Stimulated activated CD8-positive, alpha-beta memory T cell treated with anti-CD3 and anti-CD28 coated beads, Interleukin-12 subunit alpha, Interleukin-12 subunit beta, amount 100 ng/mL, for 24 hours (primary cell): ENCODE measurements at regions not wholly inside any gene's neighbourhood (a gene's known extent, or its start where the extent isn't known, plus 50 kb on each side); places are given as distances from the start of the nearest gene placed in this dataset.
"Not testable (repeated sequence)": the region's sequence is repeated elsewhere in the genome, so short reads cannot be mapped to it uniquely, and the experiment has no call there.

Source experiments
- DNase-seq: peaks from one replicate; pipeline ENCODE4 v3.0.0-alpha.2; 2020; ENCODE audit errors: extremely low read depth

DNA sequence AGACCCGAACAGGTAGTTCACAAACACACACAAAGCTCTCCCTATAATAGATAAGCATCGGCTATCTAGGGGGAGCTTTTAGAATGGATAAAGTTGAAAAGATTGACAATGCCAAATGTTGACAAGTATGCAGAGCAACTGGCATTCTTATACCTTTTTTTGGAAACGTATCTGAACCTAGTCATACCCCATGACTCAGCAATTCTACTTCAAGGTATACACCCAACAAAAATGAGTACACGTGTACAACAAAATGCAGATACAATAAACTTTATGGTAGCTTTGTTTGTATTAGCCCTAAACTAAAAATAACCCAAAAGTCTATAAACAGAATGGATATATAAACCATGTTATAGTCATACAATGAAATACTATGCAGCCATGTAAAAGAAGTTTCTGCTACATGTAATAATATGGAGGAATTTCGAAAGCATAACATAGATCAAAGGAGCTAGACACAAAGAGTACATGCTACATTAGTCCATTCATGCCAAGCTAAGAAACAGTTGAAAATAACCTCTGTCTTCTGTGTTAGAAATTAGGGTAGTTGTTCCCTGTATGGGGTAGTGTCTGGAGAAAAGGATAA lies 718.5 kb upstream of the ZNF608 start:
- no peak for DNase-seq

GRCh38 chr5:125465703-125466102 lies 719.3 kb upstream of the ZNF608 start:
- DNase-seq, result no peak

GRCh38 chr5:125467222-125467621 lies 720.8 kb upstream of the ZNF608 start:
- DNase-seq, result no peak

- DNase-seq, result no peak
Measured at GRCh38 chr5:125470280-125470902, 724.0 kb upstream of the ZNF608 start.

DNA sequence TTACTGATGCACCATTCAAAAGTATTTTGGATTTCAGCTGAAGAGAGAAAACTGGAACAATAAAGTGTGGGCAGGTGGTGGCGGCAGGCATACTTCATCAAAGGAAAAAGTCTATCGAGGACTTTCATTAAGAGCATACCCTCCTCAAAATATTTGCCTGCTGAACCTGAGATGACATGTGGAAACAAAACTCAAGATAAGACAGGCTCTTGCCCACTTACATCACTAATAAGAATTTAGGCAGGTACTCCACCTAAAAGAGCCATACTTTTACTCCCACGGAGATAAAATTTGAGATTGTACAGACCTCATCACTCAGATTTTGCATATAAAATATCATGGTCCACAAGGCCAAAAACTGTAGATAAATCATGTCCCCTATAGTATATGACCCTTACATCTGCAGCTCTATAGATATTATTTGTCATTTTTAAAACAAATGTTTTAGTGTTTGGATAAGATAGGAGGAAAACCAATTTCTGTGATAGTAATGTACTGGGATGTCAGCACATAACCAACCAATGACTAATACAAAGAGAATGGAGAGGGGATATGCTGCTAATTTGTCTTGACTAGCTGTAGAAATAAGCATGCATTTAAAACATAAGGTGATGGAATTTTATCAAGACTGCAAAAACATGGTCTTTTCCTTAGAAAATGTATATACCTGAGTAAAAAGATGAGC lies 730.6 kb upstream of the ZNF608 start:
- no peak for DNase-seq

DNA sequence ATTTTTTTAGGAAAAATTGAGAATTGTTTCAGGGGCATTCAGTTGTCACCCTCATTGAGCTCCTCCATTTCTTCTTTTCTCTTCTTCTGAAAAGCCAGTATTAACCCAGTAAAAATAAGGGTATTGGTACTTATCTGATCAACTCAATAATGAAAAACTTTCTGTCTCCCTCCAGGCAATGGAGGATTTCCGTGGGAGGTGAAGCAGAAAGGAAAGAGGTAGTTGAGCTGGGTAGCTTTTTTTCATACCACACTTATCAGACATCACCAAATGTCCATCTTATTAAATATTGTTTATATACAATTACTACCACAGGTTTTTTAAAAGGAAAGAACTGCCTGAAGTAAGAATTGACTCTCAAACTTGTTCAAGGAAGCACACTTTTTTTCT lies 731.1 kb upstream of the ZNF608 start:
- DNase-seq, result no peak

- DNase-seq, result no peak
Measured at GRCh38 chr5:125478599-125478998, 732.2 kb upstream of the ZNF608 start.

DNA sequence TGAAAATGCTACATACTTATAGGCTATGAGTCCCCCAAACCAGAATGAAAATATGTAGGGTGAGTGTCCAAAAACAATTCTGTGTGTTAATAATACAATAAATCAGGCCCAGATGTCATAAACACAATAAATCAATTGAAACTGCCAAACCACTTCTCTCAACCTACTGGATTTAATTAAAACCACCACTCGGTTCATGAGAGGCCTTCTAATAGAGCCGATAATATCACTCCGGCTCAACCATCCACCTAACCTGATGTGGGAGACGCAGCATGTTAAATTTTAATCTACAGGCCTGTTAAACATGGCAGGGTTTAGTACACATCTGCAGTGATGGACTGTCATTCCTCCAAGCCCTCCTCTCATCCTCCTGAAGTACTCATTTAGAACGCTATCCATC lies 734.5 kb upstream of the ZNF608 start:
- no peak for DNase-seq

GRCh38 chr5:125481506-125482465 lies 735.3 kb upstream of the ZNF608 start:
- no peak for DNase-seq

GRCh38 chr5:125483609-125484008 lies 737.2 kb upstream of the ZNF608 start:
- DNase-seq, result no peak

DNA sequence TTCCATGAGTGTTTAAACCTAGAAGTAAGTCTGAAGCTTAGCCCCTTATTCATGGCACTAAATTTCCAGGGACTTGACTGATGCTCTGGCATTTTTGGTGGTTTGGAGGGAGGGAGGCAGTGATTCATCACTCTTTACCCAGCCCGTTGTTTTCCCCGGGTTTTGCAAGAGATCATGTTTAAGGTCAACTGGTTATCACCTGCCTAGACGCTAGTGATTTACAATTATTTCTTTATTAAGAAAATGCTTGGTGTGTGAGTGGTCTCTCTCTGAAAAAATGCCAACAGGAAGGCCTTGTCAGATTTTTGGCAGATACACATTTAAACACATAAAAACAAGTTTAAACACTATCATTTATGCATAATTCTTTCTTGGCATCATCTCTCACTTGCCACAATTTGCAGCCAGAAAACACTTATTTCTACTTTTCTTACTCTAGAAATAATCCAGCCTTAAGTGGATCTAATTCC lies 737.9 kb upstream of the ZNF608 start:
- no peak for DNase-seq

GRCh38 chr5:125484742-125485641 lies 738.6 kb upstream of the ZNF608 start:
- no peak for DNase-seq

GRCh38 chr5:125485771-125486170 lies 739.3 kb upstream of the ZNF608 start:
- DNase-seq, result no peak

DNA sequence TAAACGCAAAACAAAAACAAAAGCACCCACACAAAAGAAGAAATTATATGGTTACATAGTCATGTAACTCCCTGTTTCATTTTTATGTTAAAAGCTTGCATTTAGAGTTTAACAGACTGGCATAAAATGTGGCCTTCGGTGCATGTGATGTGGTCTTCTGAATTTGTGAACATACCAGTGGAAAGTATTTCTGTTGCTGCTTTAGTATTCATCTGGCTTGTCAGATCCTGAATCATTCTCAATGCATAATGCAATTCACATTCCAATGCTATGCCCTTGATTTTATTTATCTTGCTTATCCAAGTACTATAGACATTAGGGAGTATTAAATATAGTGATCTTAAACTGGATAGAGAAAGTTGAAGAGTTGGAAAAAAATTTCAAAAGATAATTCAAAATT lies 740.2 kb upstream of the ZNF608 start:
- DNase-seq, result no peak

DNA sequence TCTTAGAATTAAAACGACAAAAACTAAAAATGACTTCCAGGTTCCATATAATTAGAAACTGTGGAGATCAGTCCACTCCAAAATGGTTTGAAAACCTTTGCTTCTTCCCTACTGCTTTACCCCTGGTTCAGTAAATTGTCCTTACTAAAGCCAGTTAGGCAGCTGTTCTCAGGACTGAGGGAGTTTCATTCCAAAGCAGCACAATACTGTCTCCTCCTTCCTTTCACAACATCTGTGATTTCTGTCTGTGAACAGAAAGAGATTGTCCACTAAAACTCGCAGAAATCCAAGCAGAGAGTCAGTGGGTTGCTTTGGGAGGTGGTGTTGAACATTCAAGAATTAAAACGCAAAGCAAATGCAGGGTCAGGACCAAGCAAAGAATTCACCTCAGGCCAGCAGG lies 740.8 kb upstream of the ZNF608 start:
- no peak for DNase-seq

DNA sequence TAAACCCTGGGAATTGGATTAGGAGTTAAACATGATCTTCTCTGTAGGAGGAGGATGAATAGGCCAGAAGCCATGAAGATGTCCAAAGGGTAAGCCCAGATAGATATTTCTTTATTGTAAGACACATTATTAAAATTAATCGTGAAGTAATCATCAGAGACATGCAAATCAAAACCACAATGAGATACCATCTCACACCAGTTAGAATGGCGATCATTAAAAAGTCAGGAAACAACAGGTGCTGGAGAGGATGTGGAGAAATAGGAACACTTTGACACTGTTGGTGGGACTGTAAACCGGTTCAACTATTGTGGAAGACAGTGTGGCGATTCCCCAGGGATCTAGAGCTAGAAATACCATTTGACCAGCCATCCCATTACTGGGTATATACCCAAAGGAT lies 741.2 kb upstream of the ZNF608 start:
- not testable (repeated sequence) for DNase-seq

DNA sequence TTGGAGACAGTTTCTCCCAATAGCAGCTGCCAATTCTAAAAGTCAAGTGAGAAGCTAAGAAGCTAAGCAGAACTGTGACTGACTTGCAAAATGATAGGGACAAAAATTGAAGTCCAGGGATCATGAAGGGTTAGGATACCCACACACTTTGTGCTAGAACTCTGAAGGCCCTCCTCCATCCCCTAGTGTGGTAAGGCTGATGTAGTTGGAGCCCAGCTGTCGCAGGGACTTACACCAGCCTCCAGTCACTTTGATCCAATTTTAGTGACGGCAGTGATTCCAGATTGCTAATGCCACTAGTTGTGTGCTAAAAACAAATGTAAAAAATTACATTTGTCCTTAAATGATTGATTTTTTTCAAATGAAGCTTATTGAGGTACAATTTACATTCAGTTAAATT lies 742.7 kb upstream of the ZNF608 start:
- no peak for DNase-seq

- DNase-seq, result no peak
Measured at GRCh38 chr5:125491986-125492492, 745.6 kb upstream of the ZNF608 start.

- no peak for DNase-seq
Measured at GRCh38 chr5:125492977-125493376, 746.5 kb upstream of the ZNF608 start.

- no peak for DNase-seq
Measured at GRCh38 chr5:125496393-125496792, 750.0 kb upstream of the ZNF608 start.

DNA sequence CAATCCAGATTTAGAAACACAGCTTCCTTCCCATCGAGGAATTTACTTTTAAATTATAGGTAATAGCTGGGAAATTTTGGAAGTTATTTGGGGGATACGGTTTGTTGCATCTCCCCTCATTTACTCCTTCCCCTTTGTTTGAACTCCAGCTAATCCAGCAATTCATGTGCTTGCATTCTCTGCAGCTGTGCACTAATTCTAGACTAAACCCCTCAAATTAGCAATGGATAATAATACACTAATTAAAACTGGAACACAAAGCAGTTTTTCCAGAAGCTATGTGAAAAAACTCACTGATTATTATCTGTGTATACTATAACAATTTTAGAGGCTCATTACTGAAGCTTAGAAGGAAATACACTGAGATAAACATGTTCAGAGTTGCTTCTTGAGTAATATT lies 751.2 kb upstream of the ZNF608 start:
- DNase-seq, result no peak
